Heart right ventricle (tissue), 16 donors: ENCODE measurements at regions not wholly inside any gene's neighbourhood (a gene's known extent, or its start where the extent isn't known, plus 50 kb on each side); places are given as distances from the start of the nearest gene placed in this dataset.
"Not testable (repeated sequence)": the region's sequence is repeated elsewhere in the genome, so short reads cannot be mapped to it uniquely, and the experiment has no call there.

Experiments
- ATAC-seq, 8 donors: fragments of 200-7000 bp; cut with Tn5 transposase; one replicate each; pipeline ENCODE4 v1.9.1; 2020; ENCODE audit warnings: mild to moderate bottlenecking in 8 of 8, moderate library complexity in 8 of 8, moderate number of reproducible peaks in 1 of 8
- DNase-seq, 2 donors: peaks; one replicate each; pipeline ENCODE4 v3.0.0-alpha.2; 2020
- H3K27ac ChIP-seq, 10 donors: fragments of 200-600 bp; sonication (generic) in 2 of 10; one replicate each; pipeline versions ENCODE4 v1.5.0 to v1.8.0; 2020 to 2022; ENCODE audit warnings: mild to moderate bottlenecking in 3 of 10
- H3K27me3 ChIP-seq, 7 donors: fragments of 200-600 bp; one replicate each; pipeline ENCODE4 v1.8.0; 2021 to 2022; ENCODE audit warnings: mild to moderate bottlenecking in 2 of 7
- H3K36me3 ChIP-seq, 9 donors: fragments of 200-600 bp; sonication (generic) in 1 of 9; one replicate each; pipeline versions ENCODE4 v1.5.0 to v1.8.0; 2020 to 2022; ENCODE audit warnings: mild to moderate bottlenecking in 2 of 9
- H3K4me1 ChIP-seq, 9 donors: fragments of 200-600 bp; sonication (generic) in 1 of 9; one replicate each; pipeline versions ENCODE4 v1.5.0 to v1.8.0; 2020 to 2022; ENCODE audit warnings: mild to moderate bottlenecking in 4 of 9
- H3K4me3 ChIP-seq, 10 donors: fragments of 200-600 bp; sonication (generic) in 2 of 10; one replicate each; pipeline versions ENCODE4 v1.5.0 to v1.8.0; 2020 to 2022; ENCODE audit warnings: mild to moderate bottlenecking in 7 of 10, moderate library complexity in 2 of 10
- H3K9me3 ChIP-seq, 11 donors: fragments of 200-600 bp in 10 of 11; sonication (generic) in 2 of 11; one replicate each; pipeline versions ENCODE4 v1.5.0 to v1.8.0; 2013 to 2022; ENCODE audit warnings: mild to moderate bottlenecking in 2 of 11, control low read depth in 1 of 11, moderate library complexity in 1 of 11
- CTCF ChIP-seq, 9 donors: fragments of 200-600 bp; sonication (generic) in 2 of 9; IDR thresholded peaks; one replicate each; pipeline versions ENCODE4 v1.5.0 to v1.8.0; 2021 to 2022; ENCODE audit warnings: antibody characterized with exemption in 9 of 9, mild to moderate bottlenecking in 5 of 9, moderate library complexity in 1 of 9
- WGBS, 2 donors: extraction: QIAGEN DNeasy Blood & Tissue Kit; methylation state at CpG; one replicate each; pipeline ENCODE4 v1.1.7; 2013; ENCODE audit warnings: inconsistent platforms in 1 of 2; 5-methylcytosine and 5-hydroxymethylcytosine counted together
- intact Hi-C, 10 donors: fragments of 100-400 bp; cut with DNase I; formaldehyde crosslinking; loops; one replicate each; pipeline versions ENCODE4 v1.11.1 to v1.14.2; 2022
- donor health status: Arrhythmogenic right ventricular cardiomyopathy.
- donor health status: ischemic (EF 13 %, LVEDD 7.1; RV severe dilation, severe dysfunction).
- donor health status: healthy with polysubstance abuse.
- donor health status: DM: no; HTN: yes; CAD: no.
- donor health status: DM: no; HTN: no; CAD: no.
- donor health status: ischemic (EF 25% LVEDD 6.9; RV normal size, moderate dysfunction).
- donor health status: ischemic (EF 25% LVEDD 5.7; RV mildly dilated, moderate dysfunction).
- donor health status: healthy.
- donor health status: DM: yes; HTN: yes; CAD: no.
- donor health status: Ischemic cardiomyopathy.
- donor health status: ischemic (EF 35%, LVEDD 5.7; RV mildly dilated, moderate dysfunction).
- donor health status: nonischemic (EF 11% LVEDD 7.7; RV severe dilation, severe dysfunction).
- donor health status: DM: yes; HTN: yes; CAD: no.
- donor health status: PGD.
- donor health status: ischemic (EF 29% LVEDD 5.4; RV normal size, mild dysfunction).
- donor health status: nonischemic (EF 23%, LVEDD 6.1; RV moderate dilation, normal function).

GRCh38 chr1:190679454-190679853 lies 201.8 kb upstream of the BRINP3 start:
- 59 to 80% methylated on average over 2 of the region's 2 CpGs for WGBS, 2 donors
- H3K36me3 ChIP-seq, result no peaks in the 10 kb centered on the region
- H3K27me3 ChIP-seq, result no peaks in the 10 kb centered on the region
- no peak for DNase-seq
- TF ChIP-seq CTCF (IDR thresholded peaks at IDR 0.05), result no peak
- ATAC-seq, result no peak
- no peaks in the 10 kb centered on the region for H3K4me1 ChIP-seq
- H3K27ac ChIP-seq, result no peak overlapping the region
- H3K4me3 ChIP-seq, result no peak overlapping the region
- H3K9me3 ChIP-seq, result peaks cover 0 to 16% (median 0%) of the 10 kb centered on the region in 11 donors
- intact Hi-C loops, result no loop called here

- H3K36me3 ChIP-seq, result no peaks in the 10 kb centered on the region
Measured at GRCh38 chr1:190679983-190680382, 202.3 kb upstream of the BRINP3 start.

GRCh38 chr1:190685676-190686075 lies 208.0 kb upstream of the BRINP3 start:
- no peak for ATAC-seq
- intact Hi-C loops, result no loop called here
- no peak overlapping the region for H3K27ac ChIP-seq
- H3K9me3 ChIP-seq, result peaks cover 0 to 10% (median 0%) of the 10 kb centered on the region in 11 donors
- DNase-seq, result no peak
- no peak overlapping the region for H3K4me3 ChIP-seq
- no peak for TF ChIP-seq CTCF (IDR thresholded peaks at IDR 0.05)
- H3K27me3 ChIP-seq, result no peaks in the 10 kb centered on the region
- no peaks in the 10 kb centered on the region for H3K4me1 ChIP-seq
- WGBS, 2 donors, result 70 to 74% methylated on average over 4 of the region's 4 CpGs
- no peaks in the 10 kb centered on the region for H3K36me3 ChIP-seq

More at GRCh38 chr1:190679983-190680382, 202.3 kb upstream of the BRINP3 start:
- H3K9me3 ChIP-seq, result peaks cover 0 to 11% (median 0%) of the 10 kb centered on the region in 11 donors
- no peak overlapping the region for H3K27ac ChIP-seq
- ATAC-seq, result no peak
- DNase-seq, result no peak
- WGBS, 2 donors, result 57 to 73% methylated on average over 4 of the region's 4 CpGs
- TF ChIP-seq CTCF (IDR thresholded peaks at IDR 0.05), result no peak
- intact Hi-C loops, result no loop called here
- no peaks in the 10 kb centered on the region for H3K27me3 ChIP-seq
- no peaks in the 10 kb centered on the region for H3K4me1 ChIP-seq
- H3K4me3 ChIP-seq, result no peak overlapping the region

GRCh38 chr1:190688096-190688495 lies 210.4 kb upstream of the BRINP3 start:
- H3K27ac ChIP-seq, result no peak overlapping the region
- no peaks in the 10 kb centered on the region for H3K36me3 ChIP-seq
- 59 to 73% methylated on average over 1 of the region's 1 CpG for WGBS, 2 donors
- no peaks in the 10 kb centered on the region for H3K27me3 ChIP-seq
- H3K4me3 ChIP-seq, result no peak overlapping the region
- intact Hi-C loops, result loop anchor here in 1 of 10 donors (2.0 kb wide), 1 partner anchor 15 kb away; no protein-coding TSS in a partner anchor
- no peaks in the 10 kb centered on the region for H3K4me1 ChIP-seq
- DNase-seq, result no peak
- no peak for TF ChIP-seq CTCF (IDR thresholded peaks at IDR 0.05)
- peaks cover 0 to 3% (median 0%) of the 10 kb centered on the region in 11 donors for H3K9me3 ChIP-seq
- no peak for ATAC-seq

- intact Hi-C loops, H3K4me1 ChIP-seq, H3K27me3 ChIP-seq, H3K4me3 ChIP-seq, H3K27ac ChIP-seq, DNase-seq, H3K36me3 ChIP-seq, ATAC-seq, H3K9me3 ChIP-seq: not testable (repeated sequence)
- 76 to 78% methylated on average over 4 of the region's 4 CpGs for WGBS, 2 donors
Measured at GRCh38 chr1:190698488-190698887, 220.8 kb upstream of the BRINP3 start.
